Suppressor macrophage treated with lipopolysaccharide for 4 hours (primary cell): ENCODE measurements at regions not wholly inside any gene's neighbourhood (a gene's known extent, or its start where the extent isn't known, plus 50 kb on each side); places are given as distances from the start of the nearest gene placed in this dataset.
A peak's percentile ranks its signal among the peaks of the same experiment; 100 is the strongest.
"Not testable (repeated sequence)": the region's sequence is repeated elsewhere in the genome, so short reads cannot be mapped to it uniquely, and the experiment has no call there.

Experiments used
- DNase-seq: peaks from one replicate; pipeline ENCODE4 v3.0.0-alpha.2; 2020

DNA sequence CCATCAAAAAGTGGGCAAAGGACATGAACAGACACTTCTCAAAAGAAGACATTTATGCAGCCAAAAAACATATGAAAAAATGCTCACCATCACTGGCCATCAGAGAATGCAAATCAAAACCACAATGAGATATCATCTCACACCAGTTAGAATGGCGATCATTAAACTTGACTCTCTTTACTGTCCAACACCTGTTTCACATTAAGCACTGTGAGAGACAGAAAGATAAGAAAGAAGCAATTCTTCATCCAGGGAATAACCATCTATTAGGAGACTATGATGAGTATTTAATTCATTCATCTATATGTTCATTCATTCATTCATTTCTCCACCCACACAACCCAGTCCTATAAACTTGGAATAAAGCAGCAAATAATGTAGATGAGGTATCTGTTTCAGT, 334.3 kb downstream of the C12orf75 start:
- not testable (repeated sequence) for DNase-seq

DNA sequence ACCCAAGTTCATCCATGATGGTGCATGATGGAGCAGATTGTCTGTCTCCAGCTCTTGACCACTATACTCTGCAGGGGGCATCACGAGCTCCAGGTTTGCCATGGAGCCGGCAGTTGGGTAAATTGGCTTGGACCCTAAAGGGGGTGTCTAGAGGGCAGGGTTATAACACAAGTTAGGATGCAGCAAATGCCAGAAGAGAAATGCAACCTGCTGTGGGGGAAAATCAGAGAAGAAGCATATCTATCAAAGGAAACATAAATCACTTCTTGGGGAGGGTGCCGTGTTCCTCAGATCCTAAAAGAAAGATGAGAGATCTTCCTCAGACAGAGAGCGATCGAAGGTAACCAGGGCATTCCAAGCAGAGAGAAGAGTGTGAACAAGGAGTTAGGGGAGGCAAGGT, 334.9 kb downstream of the C12orf75 start:
- no peak for DNase-seq

DNA sequence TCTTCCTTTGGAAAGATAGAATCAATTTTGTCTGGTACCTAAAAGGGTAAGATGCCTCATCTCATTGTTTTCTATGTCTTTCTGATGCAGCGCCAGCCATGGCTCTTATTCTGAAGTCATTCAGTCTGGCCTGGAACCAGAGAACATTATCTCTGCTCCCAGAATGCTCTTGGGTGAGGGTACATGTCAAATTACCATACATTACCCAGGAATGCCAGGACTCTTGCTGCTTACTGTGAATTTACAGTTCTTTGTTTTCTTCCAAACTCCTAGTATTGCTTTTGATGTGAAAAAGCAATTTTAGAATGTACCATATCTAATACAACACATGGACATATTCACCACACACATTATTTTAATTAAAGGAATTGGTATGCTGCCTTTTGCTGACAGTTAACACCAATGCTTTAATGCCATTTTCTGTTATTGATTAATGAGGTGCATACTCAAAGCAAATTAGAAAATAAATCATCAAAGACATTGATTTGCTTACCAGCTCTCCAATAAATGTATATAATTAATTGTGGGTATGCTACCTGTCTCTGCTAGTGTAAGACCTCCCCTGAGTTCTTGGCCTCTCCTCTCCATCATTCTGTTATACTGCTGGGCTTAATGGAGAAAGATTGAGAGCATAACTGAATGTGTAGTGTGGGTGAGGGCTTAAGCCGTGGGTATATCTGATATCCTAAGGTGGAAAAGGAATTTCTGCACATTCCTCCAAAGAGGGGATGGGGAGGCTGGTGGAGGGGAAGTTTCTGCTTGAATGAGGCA, 337.7 kb downstream of the C12orf75 start:
- DNase-seq = no peak

DNA sequence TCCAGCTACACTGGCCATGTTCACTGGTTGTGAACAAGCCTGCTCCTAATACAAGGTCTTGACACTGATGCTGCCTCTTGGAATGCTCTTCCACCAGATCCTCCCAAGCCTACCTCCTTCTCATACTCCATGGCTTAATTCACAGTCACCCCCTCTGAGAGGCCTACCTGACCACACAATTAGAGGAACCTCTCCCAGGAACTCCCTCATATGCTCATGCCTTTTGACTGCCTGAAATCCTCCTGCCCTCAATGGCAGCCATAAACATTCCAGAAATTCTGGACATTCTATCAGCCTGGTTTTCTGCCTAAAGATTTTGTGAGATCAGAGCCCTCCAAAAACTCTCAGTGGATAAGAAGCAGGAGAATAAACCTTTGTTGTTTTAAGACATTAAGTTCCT, 340.2 kb downstream of the C12orf75 start:
- no peak for DNase-seq

DNA sequence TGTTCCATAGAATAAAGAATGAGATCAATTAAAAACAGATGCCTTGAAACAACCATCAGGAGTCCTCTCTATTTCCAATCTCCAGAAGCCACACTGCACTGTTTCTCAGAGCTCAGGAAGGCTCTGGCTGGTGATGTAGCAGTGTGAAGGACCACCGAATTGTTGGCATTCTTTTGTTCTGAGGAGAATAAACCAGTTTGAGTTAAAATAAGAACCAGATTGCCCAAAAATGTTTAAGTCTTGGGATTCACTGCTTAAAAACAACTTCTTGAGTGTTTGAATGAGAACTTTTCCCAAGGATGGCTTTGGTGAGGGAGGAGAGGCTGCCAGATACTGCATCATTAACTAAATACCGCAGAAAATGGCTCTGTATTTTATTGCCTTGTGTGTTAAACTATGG, 341.2 kb downstream of the C12orf75 start:
- no peak for DNase-seq

DNA sequence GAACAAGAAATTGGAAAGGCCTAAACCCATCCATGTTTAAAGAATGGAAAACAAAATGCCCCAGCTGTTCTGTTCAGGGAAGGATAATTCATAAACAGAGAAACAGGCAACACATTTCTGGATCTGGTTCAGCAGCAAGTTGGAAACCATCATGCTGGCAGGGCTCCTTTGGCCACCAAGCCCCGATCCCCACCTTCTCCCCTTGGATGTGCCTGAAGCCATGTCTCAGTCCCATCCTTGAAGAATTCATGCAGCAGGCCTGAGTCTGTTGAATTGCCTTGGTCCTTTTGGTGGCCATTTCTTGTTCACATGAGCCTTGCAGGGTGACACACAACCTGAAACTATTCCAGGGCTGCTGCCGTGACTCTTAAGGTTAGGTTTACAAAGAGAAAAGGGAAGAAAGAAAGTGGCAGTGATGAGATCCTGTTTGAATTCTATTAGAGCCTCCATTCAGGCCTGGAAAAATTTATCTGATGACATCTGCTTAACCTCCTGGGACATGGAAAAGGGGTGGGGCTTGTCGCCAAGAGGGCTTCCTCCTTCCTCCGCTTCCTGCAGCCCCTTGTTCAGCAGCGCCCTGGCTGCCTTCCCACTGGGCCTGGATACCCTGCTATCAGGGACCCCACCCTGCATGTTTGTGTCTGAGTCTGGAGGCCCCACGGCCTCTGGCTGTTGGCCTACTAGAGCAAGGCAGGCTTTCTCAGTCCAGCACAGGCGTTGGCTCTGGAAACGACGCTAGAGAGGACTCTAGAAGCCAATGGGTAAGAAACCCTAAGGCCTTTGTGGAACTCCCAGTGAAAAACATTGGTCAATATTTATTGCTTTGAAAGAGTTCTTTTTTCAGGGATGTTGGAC, 341.9 kb downstream of the C12orf75 start:
- no peak for DNase-seq

DNA sequence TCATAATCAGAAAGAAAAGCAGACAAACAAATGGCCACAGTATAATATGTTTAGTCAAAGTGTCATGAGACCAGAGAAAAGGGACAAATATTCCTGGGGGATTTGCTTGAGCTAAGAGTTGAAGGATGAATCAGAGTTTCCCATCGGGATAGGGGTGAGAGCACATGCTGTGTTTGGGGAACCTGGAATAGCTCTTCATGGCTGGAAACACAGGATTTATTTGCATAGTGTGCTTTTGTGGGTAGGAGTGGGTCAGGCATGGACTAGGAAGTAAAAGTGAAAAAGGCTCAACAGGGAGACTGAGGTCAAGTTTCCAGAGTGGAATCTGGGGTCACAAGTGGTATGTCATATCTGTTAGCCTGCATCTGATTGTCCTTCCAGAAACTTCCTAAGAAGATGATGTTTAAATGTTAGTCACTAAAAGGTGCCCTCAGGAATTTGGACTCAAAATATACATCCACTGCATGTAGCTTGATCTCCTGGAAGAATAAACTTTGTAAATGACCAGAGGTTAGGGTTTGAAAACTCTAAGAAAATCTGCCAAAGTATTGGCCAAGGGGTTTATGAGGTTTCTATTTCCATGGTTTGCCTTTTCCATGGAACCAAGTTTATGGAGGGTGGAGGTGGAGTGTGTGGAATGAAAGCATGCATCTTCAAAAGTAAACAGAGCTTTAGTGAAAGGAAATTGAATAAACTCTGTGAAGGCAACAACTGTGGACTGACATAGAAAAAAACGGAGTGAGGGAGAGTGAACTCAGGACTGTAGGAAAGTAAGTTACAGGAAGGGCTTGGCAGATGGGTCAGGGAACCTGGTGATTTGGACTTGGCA, 344.6 kb downstream of the C12orf75 start:
- DNase-seq = no peak

DNA sequence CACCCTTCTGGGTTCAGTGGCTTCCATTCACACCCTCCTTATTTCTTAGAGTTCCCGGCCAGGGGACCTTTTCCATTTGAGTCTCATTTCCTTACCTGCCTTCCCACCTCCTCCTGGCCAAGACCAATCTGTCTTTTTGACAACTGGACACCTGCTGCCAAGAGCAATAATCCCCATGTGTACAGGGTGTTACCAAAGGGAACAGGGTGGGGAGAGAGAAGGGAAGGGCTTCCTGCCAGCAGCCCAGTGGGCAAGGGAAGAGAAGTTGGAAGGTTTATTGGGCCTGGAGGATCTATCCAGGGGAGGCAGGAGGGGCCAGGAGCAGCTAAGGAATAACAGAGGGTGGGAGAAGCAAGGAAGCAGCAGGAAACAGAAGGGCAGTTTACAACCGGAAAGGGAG, 346.2 kb downstream of the C12orf75 start:
- no peak for DNase-seq

DNA sequence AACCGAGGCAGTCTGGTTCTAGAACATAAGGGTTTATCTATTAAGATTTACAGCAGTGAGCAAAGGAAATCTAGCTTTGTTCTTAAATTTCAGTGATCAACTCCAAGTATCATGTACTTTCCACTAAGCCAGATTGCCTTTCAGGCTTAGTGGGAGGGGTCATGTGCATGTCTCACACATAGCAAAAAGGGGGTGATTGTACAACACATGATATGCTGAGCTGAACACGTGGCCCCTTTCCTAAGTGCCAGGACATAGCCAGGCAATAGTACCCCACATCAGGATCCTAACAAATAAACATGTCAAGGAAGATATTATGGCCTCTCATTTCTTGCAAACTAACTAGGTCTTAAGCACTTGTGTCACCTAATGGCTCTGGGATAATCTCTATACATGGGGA, 347.2 kb downstream of the C12orf75 start:
- no peak for DNase-seq

DNA sequence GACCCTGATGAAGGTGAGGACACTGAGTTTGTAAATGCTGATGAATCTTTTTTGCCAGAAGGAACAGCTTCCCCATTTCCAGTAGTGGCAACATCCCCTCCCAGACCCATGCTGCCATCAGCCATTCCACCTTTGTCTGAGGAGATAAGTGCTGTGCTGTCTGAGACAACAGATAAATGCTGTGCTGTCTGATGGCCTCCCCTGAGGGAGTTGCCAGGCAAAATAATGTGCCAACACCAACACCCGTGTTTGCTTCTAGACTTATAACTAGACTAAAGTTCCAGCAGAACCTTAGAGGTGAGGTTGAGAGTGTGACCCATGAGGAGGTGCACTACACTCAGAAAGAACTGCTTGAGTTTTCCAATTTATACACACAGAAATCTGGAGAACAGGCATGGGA, 349.5 kb downstream of the C12orf75 start:
- no peak for DNase-seq

DNA sequence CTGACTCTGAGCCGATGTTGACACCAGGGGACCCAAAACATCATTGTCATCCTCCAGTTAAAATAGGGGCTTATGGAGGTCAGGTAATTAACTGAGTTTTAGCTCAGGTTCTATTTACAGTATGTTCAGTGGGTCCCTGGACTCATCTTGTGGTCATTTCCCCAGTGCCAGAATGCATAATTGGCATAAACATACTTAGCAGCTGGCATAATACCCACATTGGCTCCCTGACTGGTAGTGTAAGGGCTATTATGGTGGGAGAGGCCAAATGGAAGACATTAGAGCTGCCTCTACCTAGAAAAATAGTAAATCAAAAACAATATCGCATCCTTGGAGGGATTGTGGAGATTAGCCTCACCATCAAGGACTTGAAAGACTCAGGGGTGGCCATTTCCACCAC, 350.9 kb downstream of the C12orf75 start:
- DNase-seq = no peak

DNA sequence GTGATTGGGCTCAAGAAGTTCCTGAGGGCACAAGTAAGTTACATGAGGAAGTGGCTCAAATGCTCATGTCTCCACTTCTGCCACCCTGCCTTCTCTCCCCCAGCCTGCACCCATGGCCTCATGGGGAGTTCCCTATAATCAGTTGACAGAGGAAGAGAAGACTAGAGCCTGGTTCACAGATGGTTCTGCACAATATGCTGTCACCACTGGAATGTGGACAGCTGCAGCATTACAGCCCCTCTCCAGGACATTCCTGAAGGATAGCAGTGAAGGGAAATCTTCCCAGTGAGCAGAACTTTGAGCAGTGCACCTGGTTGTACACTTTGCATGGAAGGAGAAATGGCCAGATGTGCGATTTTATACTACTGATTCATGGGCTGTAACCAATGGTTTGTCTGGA, 352.3 kb downstream of the C12orf75 start:
- DNase-seq = not testable (repeated sequence)

DNA sequence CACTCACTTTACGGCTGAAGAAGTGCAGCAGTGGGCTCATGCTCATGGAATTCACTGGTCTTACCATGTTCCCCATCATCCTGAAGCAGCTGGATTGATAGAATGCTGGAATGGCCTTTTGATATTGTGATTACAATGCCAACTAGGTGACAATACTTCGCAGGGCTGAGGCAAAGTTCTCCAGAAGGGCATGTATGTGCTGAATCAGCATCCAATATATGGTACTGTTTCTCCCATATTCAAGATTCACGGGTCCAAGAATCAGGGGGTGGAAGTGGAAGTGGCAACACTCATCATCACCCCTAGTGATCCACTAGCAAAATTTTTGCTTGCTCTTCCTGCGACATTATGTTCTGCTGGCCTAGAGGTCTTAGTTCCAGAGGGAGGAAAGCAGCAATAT, 353.3 kb downstream of the C12orf75 start:
- not testable (repeated sequence) for DNase-seq

DNA sequence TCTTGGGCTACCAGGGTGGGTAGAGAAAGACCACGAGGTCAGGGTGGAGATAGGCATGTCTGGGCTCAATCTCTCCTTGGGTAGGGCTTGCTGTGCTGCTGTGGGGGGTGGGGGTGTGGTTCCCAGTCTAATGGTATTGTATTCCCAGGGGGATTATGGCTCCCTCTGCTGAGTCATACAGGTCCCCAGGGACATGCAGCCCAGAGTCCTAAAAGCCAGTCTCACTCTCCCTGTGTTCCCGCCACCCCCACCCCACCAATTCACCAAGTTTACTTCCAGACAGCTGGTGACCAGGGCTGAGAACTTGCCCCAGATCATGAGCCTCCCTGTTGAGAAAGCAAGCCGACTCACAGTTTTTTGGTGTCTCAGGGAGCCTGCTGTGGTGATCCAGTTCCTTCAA, 367.6 kb downstream of the C12orf75 start:
- DNase-seq = no peak

DNA sequence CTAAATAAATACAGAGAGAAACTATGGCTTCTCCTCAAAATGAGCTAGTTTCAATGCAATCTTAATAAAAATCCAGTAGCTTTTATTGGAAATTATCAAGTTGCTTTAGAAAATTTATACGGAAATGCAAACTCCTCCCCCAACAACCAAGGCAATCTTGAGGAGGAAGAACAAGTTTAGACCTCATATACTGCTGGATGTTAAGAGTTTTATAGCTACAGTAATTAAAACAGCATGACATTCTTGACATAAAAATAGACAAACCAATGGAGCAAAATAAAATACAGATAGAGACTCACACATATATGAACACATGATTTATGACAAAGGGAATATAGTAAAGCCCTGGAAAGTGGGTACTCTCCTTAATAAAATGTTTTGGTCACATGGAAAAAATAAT, 368.7 kb downstream of the C12orf75 start:
- no peak for DNase-seq

DNA sequence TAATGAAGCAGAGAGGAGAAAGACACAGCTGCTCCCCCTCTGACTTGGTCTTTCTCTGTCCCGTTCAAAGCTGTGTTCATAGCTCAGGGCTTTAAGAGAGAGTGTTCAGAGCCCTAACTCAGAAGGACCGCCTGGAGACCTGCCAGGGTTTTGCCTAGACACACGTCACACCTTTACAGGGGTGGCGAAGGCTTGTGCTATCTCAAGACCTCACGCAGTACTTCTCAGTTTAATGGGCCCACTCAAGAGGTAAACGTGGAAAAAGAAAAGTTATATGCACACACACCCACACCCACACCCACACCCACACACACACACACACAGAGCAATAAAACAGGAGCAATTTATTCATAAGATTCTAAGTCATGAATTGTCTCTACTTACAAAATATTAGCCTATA, 374.3 kb downstream of the C12orf75 start:
- no peak for DNase-seq

DNA sequence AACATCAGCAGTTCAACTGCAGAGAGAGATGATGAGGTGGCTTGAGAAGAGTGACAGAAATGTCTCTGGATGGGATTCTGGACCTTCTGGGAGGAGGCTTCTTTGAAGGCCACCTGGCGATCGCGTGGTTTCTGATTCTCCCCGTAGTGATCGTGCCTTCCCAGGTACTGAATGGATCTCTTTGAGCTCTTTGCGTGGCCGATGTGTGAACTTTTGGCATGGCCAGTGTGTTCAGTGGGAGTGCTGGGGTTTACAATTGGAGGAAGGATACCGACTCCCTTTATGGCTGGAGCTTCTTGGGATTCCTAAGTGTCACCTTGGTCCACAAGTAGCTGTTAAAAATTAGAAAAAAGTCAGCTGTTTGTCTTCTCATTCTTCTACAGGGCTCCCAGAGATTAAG, 374.7 kb downstream of the C12orf75 start:
- DNase-seq = no peak

DNA sequence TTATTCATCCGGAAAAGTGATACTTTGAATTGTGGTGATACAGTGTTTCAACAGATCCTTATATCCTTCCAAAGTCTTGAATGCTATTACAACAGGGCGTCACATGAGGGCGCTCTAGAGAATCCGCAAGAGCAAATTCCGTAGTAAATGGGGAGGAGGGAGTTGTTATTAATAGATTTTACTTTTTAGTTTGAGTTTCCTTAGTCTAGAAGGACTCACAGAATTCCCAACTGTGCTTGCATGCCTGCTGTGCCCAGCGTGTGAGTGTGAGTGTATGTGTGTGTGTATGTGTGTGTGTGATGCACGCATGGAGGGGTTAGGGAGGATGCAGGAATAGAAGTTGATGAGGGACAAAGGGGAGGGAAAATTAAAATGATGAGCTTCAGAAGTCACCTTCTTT, 375.3 kb downstream of the C12orf75 start:
- DNase-seq = peak; percentile 55

DNA sequence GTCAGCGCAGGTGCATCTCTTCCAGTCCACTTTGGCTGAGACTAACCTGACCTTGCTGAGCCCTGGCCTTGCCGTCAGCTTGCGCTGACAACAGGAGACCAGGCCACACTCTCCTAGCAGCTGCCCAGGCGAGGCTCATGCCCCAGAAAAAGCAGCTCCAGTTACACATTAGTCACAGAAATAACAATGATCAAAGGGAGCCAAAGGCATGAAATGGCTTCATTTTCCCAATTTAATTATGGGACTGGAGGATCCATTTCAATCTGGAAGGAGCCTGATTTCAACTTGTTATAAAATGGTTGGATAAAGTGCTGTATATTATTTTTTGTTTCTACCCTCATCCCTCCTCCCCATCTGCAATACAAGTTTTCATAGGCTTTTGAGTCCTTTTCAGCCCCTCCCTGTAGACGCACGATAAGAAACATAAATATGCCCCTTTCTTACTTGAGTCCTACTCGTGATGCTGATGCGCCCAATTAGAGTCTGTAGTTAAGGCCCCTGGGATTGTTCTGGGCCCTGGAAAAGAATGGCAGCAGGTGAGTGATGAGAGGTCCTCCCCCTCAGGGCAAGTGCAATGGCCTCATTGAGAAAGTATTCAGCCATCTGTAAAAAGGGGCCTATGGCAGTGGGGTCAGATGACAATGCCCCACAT, 376.0 kb downstream of the C12orf75 start:
- no peak for DNase-seq

DNA sequence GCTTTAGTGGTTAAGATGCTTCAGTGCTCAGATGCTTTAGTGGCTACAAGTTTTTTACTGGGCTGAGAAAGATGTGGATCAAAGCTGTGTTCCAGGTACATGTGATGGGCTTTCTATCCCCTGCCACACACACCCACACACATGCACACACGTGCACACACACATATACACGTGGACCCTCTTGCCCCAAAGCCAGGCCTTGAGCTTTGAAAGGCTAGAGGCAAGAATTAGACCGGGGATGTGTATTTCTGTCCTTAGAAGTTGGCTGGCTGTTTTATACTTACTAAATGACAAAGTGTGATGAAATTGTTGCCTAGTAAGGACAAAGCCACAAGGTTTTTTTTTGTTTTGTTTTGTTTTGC, 376.5 kb downstream of the C12orf75 start:
- no peak for DNase-seq

DNA sequence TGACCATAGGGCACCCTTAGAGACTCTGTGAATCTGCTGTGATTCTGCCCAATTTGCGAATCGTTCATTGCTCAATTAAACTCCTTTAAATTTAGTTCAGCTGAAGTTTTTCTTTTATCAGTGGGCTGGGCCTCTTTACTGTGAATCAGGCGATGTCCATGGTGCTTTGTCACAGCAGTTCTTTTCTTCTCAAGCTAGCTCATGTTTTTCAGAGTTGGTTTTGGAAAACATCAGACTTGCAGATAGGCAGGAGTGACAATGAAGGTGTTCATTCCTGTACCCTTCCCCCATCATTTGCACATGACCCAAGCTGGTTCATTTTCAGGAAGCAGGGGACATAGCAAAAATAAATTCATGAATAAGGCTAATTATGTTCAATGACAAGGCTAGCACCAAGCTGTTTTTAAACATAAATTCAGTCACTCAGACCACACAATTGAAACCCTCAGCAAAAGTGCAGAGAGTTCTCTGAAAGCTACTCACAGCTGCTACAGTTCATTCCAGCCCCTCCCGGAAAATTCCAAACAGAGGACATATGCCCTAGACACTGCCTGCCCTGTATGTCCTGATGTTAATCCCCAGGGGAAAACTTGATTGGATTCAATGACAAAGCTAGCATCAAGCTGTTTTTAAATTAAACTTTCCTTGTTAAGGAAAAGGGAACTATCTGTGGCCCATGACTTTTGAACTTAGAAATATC, 383.3 kb downstream of the C12orf75 start:
- DNase-seq = no peak

DNA sequence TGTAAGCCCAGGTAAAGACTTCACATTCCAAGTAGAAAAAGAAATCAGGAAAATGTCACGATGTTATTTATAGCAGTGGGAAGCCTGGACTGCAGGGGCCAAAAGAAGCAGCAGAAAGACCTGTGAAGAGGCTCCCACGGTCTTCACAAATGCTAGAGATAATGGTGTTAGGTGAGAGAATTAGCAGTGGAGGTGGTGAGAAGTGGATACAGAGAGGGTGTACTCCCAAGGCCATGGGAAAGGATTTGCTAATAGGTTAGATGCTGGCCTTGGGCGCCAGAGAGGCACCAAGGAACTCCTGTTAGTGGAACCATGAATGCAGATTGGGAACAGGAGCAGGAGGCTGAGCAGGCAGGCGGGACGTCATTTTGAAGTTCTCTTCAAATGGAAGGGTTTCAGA, 386.1 kb downstream of the C12orf75 start:
- no peak for DNase-seq
